GM19351 (cell line): ENCODE measurements at regions not wholly inside any gene's neighbourhood (a gene's known extent, or its start where the extent isn't known, plus 50 kb on each side); places are given as distances from the start of the nearest gene placed in this dataset.
"Not testable (repeated sequence)": the region's sequence is repeated elsewhere in the genome, so short reads cannot be mapped to it uniquely, and the experiment has no call there.

Experiments used
- ATAC-seq: cut with Tn5 transposase; IDR thresholded peaks from one replicate; pipeline ENCODE4 v1.9.1; 2021; ENCODE audit warnings: mild to moderate bottlenecking, moderate library complexity; ENCODE audit not compliant: unreplicated experiment

GRCh38 chr14:40762177-40762576 lies 844.5 kb upstream of the LRFN5 start:
- no peak for ATAC-seq

- ATAC-seq: no peak
Observed at GRCh38 chr14:40760704-40761103, 846.0 kb upstream of the LRFN5 start.

- ATAC-seq: no peak
Observed at GRCh38 chr14:40758076-40758475, 848.6 kb upstream of the LRFN5 start.

GRCh38 chr14:40757376-40757950 lies 849.2 kb upstream of the LRFN5 start:
- no peak for ATAC-seq

- ATAC-seq: no peak
Observed at GRCh38 chr14:40733206-40733605, 873.5 kb upstream of the LRFN5 start.

- ATAC-seq: no peak
Observed at GRCh38 chr14:40727107-40727506, 879.6 kb upstream of the LRFN5 start.

- ATAC-seq: no peak
Observed at GRCh38 chr14:40713387-40713786, 893.3 kb upstream of the LRFN5 start.

GRCh38 chr14:40697231-40697630 lies 909.4 kb upstream of the LRFN5 start:
- no peak for ATAC-seq

GRCh38 chr14:40694023-40694422 lies 912.7 kb upstream of the LRFN5 start:
- ATAC-seq: no peak

GRCh38 chr14:40691066-40691465 lies 915.6 kb upstream of the LRFN5 start:
- no peak for ATAC-seq

- ATAC-seq: no peak
Observed at GRCh38 chr14:40685764-40686163, 920.9 kb upstream of the LRFN5 start.

- no peak for ATAC-seq
Observed at GRCh38 chr14:40684328-40684727, 922.3 kb upstream of the LRFN5 start.

GRCh38 chr14:40682131-40682913 lies 924.4 kb upstream of the LRFN5 start:
- ATAC-seq: no peak

- no peak for ATAC-seq
Observed at GRCh38 chr14:40679256-40679655, 927.4 kb upstream of the LRFN5 start.

- not testable (repeated sequence) for ATAC-seq
Observed at GRCh38 chr14:40677206-40677605, 929.5 kb upstream of the LRFN5 start.

GRCh38 chr14:40674502-40674901 lies 932.2 kb upstream of the LRFN5 start:
- ATAC-seq: no peak

GRCh38 chr14:40656311-40656710 lies 950.4 kb upstream of the LRFN5 start:
- no peak for ATAC-seq

- ATAC-seq: no peak
Observed at GRCh38 chr14:40652089-40652691, 954.5 kb upstream of the LRFN5 start.

- no peak for ATAC-seq
Observed at GRCh38 chr14:40630471-40630870, 976.2 kb upstream of the LRFN5 start.

GRCh38 chr14:40629551-40630137 lies 977.0 kb upstream of the LRFN5 start:
- not testable (repeated sequence) for ATAC-seq

- no peak for ATAC-seq
Observed at GRCh38 chr14:40629144-40629543, 977.5 kb upstream of the LRFN5 start.

GRCh38 chr14:40623643-40624042 lies 983.0 kb upstream of the LRFN5 start:
- ATAC-seq: no peak
